WTC11 (cell line): ENCODE measurements at regions not wholly inside any gene's neighbourhood (a gene's known extent, or its start where the extent isn't known, plus 50 kb on each side); places are given as distances from the start of the nearest gene placed in this dataset.

ENCODE experiments used
- AR ChIP-seq: fragments of 250-450 bp; sonication (Bioruptor Pico); IDR thresholded peaks from 2 replicates; pipeline ENCODE4 v1.9.0; 2021; ENCODE audit warnings: mild to moderate bottlenecking
- CREB1 ChIP-seq: sonication (generic); formaldehyde crosslinking; IDR thresholded peaks from 2 replicates; pipeline ENCODE4 v1.8.0; 2023; ENCODE audit warnings: mild to moderate bottlenecking, missing genetic modification reagents
- ESRRA ChIP-seq: sonication (generic); formaldehyde crosslinking; IDR thresholded peaks from 2 replicates; pipeline ENCODE4 v1.8.1; 2022; ENCODE audit warnings: mild to moderate bottlenecking, missing genetic modification reagents, borderline replicate concordance
- IRF2 ChIP-seq: sonication (generic); formaldehyde crosslinking; IDR thresholded peaks from 2 replicates; pipeline ENCODE4 v1.8.0; 2022; ENCODE audit warnings: low read depth, missing genetic modification reagents, borderline replicate concordance
- MAX ChIP-seq: sonication (generic); formaldehyde crosslinking; IDR thresholded peaks from 2 replicates; pipeline ENCODE4 v1.8.0; 2022; ENCODE audit warnings: mild to moderate bottlenecking, missing genetic modification reagents
- NFYB ChIP-seq: sonication (generic); formaldehyde crosslinking; conservative IDR thresholded peaks from 2 replicates; pipeline ENCODE4 v1.8.0; 2022; ENCODE audit warnings: low read depth, missing genetic modification reagents
- NR2C2 ChIP-seq: sonication (generic); formaldehyde crosslinking; IDR thresholded peaks from 2 replicates; pipeline ENCODE4 v1.8.0; 2022; ENCODE audit warnings: mild to moderate bottlenecking, missing genetic modification reagents
- SP1 ChIP-seq: sonication (generic); formaldehyde crosslinking; conservative IDR thresholded peaks from 2 replicates; pipeline ENCODE4 v1.8.1; 2022; ENCODE audit warnings: missing genetic modification reagents
- ZBTB43 ChIP-seq: sonication (generic); formaldehyde crosslinking; IDR thresholded peaks from 2 replicates; pipeline ENCODE4 v1.8.1; 2023; ENCODE audit warnings: mild to moderate bottlenecking, missing genetic modification reagents
- TF ChIP-seq, protein P1 (sequence below): sonication (generic); formaldehyde crosslinking; conservative IDR thresholded peaks from 2 replicates; pipeline ENCODE4 v1.8.1; 2022; ENCODE audit warnings: mild to moderate bottlenecking, missing genetic modification reagents
- TF ChIP-seq, protein P2 (sequence below): fragments of 200-600 bp; IDR thresholded peaks from 2 replicates; pipeline ENCODE4 v1.8.0; 2022; ENCODE audit warnings: antibody characterized with exemption

DNA sequence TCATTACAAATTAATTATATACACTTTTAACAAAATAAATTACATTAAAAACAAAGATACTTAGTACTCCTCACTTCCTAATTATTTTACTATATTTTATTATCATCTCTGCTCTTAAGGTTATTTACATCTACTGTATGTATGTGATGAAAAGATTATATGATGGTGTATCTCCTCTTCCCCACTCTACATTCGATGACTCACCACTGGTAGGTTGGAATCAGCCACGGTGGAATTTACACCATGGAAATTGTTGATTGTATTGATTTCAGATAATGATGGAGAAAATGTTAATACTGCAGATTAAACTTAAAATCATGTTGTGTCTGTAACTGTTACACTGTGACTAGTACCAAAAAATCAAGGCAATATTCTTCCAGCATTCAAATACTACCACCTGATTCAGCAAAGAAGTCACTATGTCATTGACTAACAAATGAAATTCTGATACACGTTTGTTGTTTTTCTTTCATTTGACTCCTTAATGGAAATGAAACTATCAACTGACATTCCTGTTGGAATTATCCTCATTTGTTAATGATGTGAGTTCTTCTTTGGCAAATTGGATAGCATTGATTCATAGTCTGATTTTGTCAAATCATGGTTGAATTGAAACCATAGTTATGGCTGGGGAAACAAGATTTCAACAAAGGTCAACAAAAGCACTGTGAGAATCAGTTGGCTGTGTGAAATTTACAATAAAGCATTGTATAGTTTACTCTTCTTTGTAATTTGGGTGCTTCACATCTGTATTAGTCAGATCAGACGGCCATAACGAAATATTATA lies 69.0 kb upstream of the NLK start:
- TF ChIP-seq, protein P1, sequence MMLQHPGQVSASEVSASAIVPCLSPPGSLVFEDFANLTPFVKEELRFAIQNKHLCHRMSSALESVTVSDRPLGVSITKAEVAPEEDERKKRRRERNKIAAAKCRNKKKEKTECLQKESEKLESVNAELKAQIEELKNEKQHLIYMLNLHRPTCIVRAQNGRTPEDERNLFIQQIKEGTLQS (CRISPR knock-in tag), result no peak
- TF ChIP-seq, protein P2, sequence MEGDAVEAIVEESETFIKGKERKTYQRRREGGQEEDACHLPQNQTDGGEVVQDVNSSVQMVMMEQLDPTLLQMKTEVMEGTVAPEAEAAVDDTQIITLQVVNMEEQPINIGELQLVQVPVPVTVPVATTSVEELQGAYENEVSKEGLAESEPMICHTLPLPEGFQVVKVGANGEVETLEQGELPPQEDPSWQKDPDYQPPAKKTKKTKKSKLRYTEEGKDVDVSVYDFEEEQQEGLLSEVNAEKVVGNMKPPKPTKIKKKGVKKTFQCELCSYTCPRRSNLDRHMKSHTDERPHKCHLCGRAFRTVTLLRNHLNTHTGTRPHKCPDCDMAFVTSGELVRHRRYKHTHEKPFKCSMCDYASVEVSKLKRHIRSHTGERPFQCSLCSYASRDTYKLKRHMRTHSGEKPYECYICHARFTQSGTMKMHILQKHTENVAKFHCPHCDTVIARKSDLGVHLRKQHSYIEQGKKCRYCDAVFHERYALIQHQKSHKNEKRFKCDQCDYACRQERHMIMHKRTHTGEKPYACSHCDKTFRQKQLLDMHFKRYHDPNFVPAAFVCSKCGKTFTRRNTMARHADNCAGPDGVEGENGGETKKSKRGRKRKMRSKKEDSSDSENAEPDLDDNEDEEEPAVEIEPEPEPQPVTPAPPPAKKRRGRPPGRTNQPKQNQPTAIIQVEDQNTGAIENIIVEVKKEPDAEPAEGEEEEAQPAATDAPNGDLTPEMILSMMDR, result no peak
- no peak for TF ChIP-seq SP1 (CRISPR knock-in tag)
- no peak for TF ChIP-seq CREB1 (CRISPR knock-in tag)
- TF ChIP-seq IRF2 (CRISPR knock-in tag), result no peak
- TF ChIP-seq NR2C2 (CRISPR knock-in tag), result no peak
- no peak for TF ChIP-seq AR (CRISPR knock-in tag)
- TF ChIP-seq ZBTB43 (CRISPR knock-in tag), result no peak
- TF ChIP-seq ESRRA (CRISPR knock-in tag), result no peak
- no peak for TF ChIP-seq NFYB
- TF ChIP-seq MAX (CRISPR knock-in tag), result no peak
